ENCODE measurements at regions not wholly inside any gene's neighbourhood (a gene's known extent, or its start where the extent isn't known, plus 50 kb on each side); places are given as distances from the start of the nearest gene placed in this dataset.

DNA sequence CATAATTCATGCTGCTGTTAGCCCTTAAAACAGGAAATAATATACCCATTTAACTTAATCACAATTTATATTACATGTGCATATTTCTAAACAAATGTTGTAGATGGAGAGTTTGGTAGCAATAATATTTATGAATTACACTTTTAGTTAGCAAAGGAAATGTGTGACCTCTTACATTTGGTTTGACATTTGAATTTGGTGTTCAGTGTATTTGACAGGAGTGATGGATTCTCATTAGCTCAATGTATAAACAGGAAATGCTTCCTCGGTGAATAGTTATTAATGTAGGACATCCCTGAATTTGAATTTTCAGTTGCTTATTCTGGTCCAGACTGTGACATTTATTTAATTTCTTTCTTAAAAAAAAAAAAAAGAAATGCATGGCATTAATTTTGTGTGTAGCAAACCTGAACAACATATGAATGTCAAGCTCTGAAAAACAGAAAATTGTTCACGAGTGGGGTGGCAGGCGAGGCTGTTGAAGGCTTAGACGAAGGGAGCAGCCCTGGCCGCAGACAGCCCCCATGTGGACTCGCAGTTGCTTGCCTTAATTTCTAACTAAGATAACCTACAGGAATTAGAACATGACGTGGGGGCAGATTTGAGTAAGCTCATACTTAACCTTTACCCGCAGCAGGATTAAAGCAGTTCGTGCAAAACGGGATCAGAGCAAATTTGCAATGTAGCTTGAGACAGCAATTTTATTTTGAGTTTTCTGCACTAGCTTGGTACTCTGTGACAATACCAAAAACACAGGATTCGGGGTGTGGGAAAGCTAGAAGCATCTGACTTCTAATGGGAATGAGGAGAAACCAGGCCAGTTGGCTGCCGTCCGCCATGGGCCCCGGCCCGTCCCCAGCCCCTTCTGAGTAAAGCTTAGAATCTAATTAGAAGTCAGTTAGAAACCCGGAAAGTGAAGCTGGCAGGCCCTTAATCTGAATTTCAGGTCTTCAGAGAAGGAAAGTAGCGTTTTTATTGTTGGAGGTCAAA lies 134.3 kb downstream of the MACROH2A1 start:
- POLR2A ChIA-PET: interaction anchor here (0.8 to 3.0 kb wide), 10 partner anchors 8 to 108 kb away, joined by 3 to 29 read pairs (median 6); no protein-coding TSS in a partner anchor
- 36% methylated on average over 17 of the region's 17 CpGs for WGBS (ENCODE audit: low lambda C conversion rate)
- FAIRE-seq: no peak
- TF ChIP-seq ZNF775 (CRISPR knock-in tag; IDR thresholded peaks at IDR 0.05; ENCODE audit: borderline replicate concordance) (no peak), NCOA2 (CRISPR knock-in tag; IDR thresholded peaks at IDR 0.05) (0 out of 2 replicates have a peak, but pooled peaks have one; percentile 15), RBFOX2 (IDR thresholded peaks at IDR 0.05; ENCODE audit: low read depth, low read length) (0 out of 2 replicates have a peak, but pooled peaks have one; percentile 8), HES4 (CRISPR knock-in tag; IDR thresholded peaks at IDR 0.05; ENCODE audit: borderline replicate concordance) (no peak), ATF7 (IDR thresholded peaks at IDR 0.05) (no peak), ATF7 (CRISPR knock-in tag; IDR thresholded peaks at IDR 0.05) (no peak), MTF1 (CRISPR knock-in tag; IDR thresholded peaks at IDR 0.05) (no peak), ATAD3A (CRISPR knock-in tag; IDR thresholded peaks at IDR 0.05) (no peak), KDM3A (CRISPR knock-in tag; IDR thresholded peaks at IDR 0.05; ENCODE audit: low read depth) (no peak), CC2D1A (CRISPR knock-in tag; IDR thresholded peaks at IDR 0.05) (no peak), ZBTB7B (CRISPR knock-in tag; IDR thresholded peaks at IDR 0.05) (no peak), ZSCAN9 (CRISPR knock-in tag; IDR thresholded peaks at IDR 0.05; ENCODE audit: borderline replicate concordance) (no peak), TSC22D2 (CRISPR knock-in tag; IDR thresholded peaks at IDR 0.05; ENCODE audit: borderline replicate concordance) (no peak), ATF7-NPFF (CRISPR knock-in tag; IDR thresholded peaks at IDR 0.05; ENCODE audit: low read depth) (no peak)
- TF ChIP-seq, protein P1, sequence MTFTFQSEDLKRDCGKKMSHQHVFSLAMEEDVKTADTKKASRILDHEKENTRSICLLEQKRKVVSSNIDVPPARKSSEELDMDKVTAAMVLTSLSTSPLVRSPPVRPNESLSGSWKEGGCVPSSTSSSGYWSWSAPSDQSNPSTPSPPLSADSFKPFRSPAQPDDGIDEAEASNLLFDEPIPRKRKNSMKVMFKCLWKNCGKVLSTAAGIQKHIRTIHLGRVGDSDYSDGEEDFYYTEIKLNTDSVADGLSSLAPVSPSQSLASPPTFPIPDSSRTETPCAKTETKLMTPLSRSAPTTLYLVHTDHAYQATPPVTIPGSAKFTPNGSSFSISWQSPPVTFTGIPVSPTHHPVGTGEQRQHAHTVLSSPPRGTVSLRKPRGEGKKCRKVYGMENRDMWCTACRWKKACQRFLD (CRISPR knock-in tag; IDR thresholded peaks at IDR 0.05; ENCODE audit: borderline replicate concordance): no peak
- TF ChIP-seq, protein P2, sequence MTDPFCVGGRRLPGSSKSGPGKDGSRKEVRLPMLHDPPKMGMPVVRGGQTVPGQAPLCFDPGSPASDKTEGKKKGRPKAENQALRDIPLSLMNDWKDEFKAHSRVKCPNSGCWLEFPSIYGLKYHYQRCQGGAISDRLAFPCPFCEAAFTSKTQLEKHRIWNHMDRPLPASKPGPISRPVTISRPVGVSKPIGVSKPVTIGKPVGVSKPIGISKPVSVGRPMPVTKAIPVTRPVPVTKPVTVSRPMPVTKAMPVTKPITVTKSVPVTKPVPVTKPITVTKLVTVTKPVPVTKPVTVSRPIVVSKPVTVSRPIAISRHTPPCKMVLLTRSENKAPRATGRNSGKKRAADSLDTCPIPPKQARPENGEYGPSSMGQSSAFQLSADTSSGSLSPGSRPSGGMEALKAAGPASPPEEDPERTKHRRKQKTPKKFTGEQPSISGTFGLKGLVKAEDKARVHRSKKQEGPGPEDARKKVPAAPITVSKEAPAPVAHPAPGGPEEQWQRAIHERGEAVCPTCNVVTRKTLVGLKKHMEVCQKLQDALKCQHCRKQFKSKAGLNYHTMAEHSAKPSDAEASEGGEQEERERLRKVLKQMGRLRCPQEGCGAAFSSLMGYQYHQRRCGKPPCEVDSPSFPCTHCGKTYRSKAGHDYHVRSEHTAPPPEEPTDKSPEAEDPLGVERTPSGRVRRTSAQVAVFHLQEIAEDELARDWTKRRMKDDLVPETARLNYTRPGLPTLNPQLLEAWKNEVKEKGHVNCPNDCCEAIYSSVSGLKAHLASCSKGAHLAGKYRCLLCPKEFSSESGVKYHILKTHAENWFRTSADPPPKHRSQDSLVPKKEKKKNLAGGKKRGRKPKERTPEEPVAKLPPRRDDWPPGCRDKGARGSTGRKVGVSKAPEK (CRISPR knock-in tag; IDR thresholded peaks at IDR 0.05; ENCODE audit: borderline replicate concordance): no peak
- TF ChIP-seq, protein P3, sequence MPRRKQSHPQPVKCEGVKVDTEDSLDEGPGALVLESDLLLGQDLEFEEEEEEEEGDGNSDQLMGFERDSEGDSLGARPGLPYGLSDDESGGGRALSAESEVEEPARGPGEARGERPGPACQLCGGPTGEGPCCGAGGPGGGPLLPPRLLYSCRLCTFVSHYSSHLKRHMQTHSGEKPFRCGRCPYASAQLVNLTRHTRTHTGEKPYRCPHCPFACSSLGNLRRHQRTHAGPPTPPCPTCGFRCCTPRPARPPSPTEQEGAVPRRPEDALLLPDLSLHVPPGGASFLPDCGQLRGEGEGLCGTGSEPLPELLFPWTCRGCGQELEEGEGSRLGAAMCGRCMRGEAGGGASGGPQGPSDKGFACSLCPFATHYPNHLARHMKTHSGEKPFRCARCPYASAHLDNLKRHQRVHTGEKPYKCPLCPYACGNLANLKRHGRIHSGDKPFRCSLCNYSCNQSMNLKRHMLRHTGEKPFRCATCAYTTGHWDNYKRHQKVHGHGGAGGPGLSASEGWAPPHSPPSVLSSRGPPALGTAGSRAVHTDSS (CRISPR knock-in tag; conservative IDR thresholded peaks at IDR 0.05): no peak

More for the DNA sequence above, 134.3 kb downstream of the MACROH2A1 start:
- H3K4me3 ChIP-seq (replicated peaks in 1 of 3; ENCODE audit: insufficient read depth in 1 of 3, low read depth in 2 of 3, low read length in 3 of 3): peak overlapping the region; percentile 10 to 60 (median 54)
- no peaks in the 10 kb centered on the region for H3K36me3 ChIP-seq (replicated peaks in 1 of 2; ENCODE audit: control insufficient read depth in 1 of 2, insufficient read depth in 2 of 2, low read length in 2 of 2)
- peak overlapping the region; percentile 68 for H3K27ac ChIP-seq (ENCODE audit: extremely low read length, insufficient read depth, low read length)
- H3K4me2 ChIP-seq (ENCODE audit: low read depth, low read length): peak overlapping the region; percentile 73
- CTCF ChIA-PET (ENCODE audit: low intra/inter-chr PET ratio, low total read pairs): no interaction called here
- peaks cover 52% of the 10 kb centered on the region for H3K4me1 ChIP-seq (ENCODE audit: insufficient read depth, low read length)
- intact Hi-C loops (cut with micrococcal nuclease; ENCODE audit: unreplicated experiment): loop anchor here (2.0 to 5.0 kb wide), 2 partner anchors 38 to 68 kb away; no protein-coding TSS in a partner anchor
- no TSS peak for BruUV-seq (replicated peaks)
- H3K9me3 ChIP-seq (ENCODE audit: low read length): no peaks in the 10 kb centered on the region
- H3K27me3 ChIP-seq (ENCODE audit: control insufficient read depth in 1 of 2, insufficient read depth in 2 of 2, low read length in 2 of 2): no peaks in the 10 kb centered on the region
- H2AFZ ChIP-seq (ENCODE audit: low read length): peak overlapping the region; percentile 28
- ATAC-seq (peak; percentile 56), DNase-seq (ENCODE audit: low spot score) (no peak)
- no peaks in the 10 kb centered on the region for H4K20me1 ChIP-seq (ENCODE audit: insufficient read depth, low read length)
- H3K79me2 ChIP-seq (ENCODE audit: insufficient read depth, low read length): peaks cover 4% of the 10 kb centered on the region
- in situ Hi-C loops (cut with HindIII; ENCODE audit: extremely low pct_ligation_motif_present, low pct_unique_long_range_greater_than_20kb): no loop called here
- H3K9ac ChIP-seq (ENCODE audit: insufficient read depth, low read depth, low read length): peak overlapping the region; percentile 60

Data from HepG2 (cell line).